Ammon's horn (tissue), 1 donor: ENCODE measurements at regions not wholly inside any gene's neighbourhood (a gene's known extent, or its start where the extent isn't known, plus 50 kb on each side); places are given as distances from the start of the nearest gene placed in this dataset.
A peak's percentile ranks its signal among the peaks of the same experiment; 100 is the strongest.

Experiments used
- DNase-seq: peaks from one replicate; pipeline ENCODE4 v3.0.0-alpha.2; 2016; ENCODE audit warnings: low spot score

DNA sequence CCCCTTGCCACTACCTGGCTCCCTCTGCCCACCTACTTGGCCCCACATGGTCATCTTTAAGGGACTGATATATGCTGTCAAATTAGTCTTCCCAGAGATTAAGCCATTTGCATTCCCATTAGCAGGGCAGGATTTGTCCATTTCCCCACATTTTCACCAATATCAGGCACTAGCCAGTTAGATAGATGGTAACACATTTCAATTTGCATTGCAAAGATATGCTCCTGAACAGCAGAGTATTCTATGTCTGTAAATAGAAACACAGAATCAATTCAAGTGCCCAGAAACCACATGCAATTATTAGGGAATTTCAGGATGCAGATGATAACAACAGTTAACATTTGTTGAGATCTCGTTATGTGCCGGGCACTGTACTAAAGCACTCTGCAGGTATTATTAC lies 92.6 kb upstream of the IL12B start:
- DNase-seq, result no peak

DNA sequence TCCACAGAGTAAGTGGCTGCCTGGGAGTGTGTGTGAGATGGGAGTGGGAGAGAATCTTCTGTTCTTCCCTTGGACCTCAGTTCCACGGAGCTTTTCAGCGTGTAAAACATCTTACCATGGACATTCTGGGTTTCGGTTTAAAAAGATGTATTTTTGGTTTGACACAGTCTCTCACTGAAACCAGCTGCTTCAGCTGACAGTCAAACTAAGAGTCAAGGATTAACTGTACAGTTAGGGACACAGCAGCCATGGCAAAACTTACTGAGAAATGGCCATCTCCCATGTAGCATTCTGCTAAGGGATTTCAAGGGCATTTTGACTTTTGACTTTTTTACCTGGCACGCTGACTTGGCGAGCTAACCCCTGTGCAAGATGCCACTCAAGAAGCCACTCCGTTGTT lies 93.8 kb upstream of the IL12B start:
- no peak for DNase-seq

DNA sequence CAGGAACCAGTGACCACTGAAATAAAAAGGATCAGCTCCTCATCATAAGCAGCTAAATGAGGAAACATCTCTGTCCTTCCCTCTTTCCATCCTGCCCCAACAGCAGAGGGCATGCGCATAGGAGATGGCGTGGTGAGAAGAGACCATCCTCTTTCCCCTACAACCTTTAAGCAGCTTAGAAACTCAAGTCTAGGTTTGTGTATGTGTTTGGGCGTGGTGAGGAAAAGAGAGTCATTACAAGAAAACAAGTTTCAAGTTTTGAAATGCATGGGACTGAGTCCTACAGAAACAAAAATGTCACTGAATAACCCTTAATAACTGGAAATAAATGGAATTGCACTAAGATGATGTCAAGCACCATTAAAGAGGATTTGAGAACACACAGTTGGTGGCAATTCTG lies 96.4 kb upstream of the IL12B start:
- DNase-seq, result no peak

DNA sequence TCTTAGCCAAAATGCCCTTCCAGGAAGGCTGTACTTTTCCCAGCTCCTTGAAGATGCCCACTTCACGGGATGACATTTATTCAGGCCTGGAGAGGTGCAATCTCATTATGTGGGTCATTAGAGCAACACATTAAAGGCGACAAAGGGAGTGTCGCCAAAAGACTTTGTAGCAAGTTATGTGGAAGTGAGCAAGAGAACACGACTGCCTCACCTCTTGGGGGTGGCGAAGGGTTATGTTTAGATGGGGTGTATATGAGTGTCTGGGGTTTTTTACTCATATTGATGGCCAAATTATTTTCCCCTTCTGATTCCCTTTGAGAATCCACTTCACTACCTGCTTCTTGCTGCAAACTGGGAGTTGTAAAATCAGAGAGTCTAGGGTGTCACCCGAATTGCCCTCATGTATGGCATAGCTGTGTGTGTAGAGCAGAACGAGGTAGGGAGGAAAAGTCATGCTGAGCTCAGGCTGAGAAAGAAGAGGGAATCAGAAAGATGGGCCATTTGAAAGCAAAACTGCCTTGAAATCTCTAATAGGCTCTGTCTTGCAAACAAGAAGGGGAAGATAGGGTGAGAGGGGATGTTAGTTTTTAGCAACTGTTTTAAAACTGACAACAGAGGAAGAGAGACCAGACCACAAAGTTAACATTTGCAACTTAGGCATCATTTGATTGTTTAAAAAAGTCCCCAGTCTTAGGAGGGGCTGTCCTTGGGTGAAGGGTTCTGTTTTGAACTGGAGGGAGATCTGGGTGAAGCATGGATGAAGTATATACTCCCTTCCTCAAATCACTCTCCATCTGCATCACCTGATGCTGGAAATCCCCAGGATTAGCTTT lies 97.1 kb upstream of the IL12B start:
- DNase-seq, result no peak

DNA sequence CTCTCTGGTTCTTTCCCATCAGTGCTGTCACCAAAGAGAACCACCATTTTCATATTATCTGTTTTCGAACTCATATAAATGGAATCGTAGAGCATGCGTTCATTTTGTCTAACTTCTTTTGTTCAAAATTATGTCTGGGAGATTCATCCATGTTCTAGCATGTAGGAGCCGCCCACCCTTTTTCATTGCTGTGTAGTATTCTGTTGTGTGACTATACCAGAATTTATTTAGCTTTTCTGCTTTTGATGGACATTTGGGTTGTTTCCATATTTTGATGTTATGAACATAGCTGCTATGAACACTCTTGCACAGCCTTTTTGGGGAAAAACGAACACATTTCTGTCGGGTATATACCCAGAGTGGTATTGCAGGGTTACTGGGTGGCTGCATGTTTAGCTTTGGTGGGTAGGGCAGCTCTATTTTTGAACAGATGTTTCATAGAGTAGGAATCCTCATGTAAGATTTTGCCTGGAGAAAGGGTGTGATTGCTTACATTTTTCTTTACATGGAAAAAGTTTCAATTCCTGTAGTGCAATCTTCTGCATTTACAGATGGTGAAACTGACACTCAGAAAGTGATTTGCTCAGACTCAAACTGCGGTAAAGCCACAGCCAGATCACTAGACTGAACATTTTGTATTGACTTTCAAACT lies 100.2 kb upstream of the IL12B start:
- DNase-seq, result no peak

DNA sequence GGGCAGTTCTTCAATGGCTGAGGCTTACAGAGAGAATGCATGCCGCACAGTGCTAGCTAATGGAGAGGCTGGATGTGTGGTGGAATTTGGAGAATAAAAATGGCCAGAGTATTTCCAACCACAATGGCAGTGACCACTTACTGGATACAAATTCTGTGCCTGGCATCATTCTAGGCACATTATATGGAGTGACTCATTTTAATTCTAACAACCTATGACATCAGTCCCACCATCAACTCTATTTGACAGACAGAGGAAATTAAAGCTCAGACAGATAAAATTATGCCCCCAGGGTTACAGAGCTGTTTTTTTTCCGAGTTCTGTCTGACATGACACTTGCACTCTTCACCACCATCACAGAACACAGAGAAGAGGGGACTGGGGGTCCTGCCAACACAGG lies 105.6 kb upstream of the IL12B start:
- no peak for DNase-seq

DNA sequence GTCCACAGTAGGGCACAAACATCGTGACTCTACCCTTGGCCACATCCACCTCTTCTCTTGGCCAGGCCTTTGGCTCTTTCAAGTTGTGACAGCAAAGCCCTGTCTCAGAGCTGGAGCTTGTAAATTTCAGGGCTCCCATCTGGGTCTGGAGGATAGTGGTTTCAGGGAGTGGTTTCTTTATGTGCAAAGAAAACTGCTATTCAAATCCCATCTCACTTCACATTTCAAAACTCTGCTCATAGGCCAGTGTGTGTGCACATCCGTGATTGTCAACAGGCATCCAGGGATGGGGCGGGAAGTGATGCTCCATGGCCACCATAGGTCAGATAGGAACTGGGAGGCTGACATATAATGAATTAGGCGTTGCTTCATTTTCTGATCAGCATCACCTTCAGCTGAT lies 107.8 kb upstream of the IL12B start:
- no peak for DNase-seq

DNA sequence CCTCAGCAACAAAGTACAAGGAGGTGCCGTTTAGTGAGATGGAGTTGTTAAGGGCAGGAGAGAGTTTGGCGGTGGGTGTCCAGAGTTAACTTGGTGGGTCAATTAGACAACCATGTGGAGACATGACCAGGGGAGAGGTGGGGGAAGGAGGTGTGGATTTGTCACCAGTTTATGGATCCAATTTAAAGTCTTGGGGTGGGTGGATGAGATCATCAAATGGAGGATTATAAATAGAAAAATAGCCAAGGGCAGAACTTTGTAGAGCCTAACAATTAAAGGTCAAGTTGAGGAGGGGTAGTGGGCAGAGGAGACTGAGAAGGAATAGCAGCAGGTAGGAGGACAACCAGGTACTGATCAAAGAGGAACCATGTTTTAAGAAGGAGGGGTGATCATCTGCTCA lies 108.7 kb upstream of the IL12B start:
- no peak for DNase-seq

DNA sequence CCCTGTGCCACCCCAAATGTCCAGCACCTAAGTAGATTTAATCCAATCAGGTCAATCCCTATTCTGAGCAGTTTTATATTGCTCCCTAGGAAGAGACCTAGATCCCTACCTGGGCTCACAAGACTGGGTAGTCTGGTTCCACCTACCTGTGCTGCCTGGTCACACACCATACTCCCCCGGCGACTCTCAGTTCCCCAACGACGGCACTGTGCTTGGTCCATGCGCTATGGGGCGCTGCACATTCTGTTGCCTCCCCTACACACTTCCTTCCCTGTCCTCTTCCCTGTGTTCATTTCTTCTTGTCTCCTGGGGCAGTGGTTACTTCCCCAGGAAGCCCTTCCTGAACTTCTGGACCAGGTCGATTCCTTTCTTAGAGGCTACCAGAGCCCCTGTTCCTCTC lies 109.9 kb upstream of the IL12B start:
- no peak for DNase-seq

DNA sequence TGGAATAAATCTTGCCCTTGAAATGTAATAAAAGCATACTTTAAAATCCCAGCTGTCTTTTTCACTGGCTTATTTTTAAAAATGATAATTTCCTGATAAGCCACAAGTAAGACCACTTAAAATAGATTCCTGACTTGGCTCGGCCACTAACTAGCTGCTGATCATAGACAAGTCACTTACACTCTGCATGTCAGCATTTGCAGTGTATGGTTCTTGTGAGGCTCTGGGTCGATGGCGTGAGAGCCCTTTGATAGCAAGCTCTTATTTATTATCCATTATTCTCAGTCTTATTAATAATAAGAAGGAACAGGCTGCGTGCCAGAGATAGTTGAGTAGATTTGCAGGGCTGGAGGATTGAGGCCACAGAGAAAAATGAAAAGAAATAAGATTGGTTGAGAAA lies 110.7 kb upstream of the IL12B start:
- no peak for DNase-seq

DNA sequence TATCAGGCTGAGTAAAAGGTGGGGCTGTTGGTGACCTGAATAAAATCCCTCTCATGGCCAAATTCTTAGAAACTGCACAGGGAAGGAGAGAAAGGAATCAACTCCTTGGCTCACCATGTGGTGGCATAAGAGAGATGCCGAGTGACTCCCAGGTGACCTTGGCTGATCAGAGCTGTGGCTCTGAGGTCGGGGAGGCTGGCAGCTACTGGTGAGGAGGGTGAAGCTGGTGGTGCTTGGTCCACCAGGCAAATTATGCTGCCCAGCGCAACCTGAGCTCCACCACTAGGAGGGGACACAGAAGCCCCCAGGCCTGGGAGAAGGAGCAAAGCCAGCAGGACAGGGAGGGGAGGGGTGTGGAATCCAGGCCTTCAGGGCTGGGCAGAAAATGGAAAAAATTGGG lies 111.2 kb upstream of the IL12B start:
- DNase-seq, result no peak

DNA sequence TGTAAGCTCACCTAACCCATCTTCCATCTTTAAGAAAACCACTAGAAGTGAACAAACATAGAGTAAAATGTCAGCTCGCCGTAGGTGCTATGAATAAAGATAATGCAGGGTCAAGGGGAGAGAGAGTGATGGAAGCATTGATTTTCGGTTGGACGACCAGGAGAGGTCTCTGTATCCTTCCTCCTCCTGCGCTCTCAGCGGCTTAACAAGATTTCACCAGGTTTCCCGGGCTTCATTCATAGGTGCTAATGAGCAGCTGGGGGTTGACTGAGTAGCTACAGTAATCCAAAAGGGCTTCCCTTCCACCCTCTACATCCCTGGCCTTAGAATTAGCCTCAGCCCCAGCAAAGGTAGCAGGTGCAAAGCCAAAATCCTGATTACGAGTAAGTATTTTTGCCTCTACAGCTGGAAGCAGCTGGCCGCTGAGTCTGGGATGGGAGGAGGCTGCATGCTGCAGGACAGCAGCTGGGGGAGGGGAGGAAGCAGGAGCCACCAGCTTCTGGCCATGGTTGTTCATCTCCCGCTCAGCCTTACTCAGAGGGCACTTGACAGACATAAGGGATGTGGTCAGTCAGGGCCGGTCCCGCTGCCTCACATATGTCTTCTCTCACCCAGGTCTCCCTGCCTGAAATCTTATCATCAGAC lies 112.0 kb upstream of the IL12B start:
- no peak for DNase-seq

DNA sequence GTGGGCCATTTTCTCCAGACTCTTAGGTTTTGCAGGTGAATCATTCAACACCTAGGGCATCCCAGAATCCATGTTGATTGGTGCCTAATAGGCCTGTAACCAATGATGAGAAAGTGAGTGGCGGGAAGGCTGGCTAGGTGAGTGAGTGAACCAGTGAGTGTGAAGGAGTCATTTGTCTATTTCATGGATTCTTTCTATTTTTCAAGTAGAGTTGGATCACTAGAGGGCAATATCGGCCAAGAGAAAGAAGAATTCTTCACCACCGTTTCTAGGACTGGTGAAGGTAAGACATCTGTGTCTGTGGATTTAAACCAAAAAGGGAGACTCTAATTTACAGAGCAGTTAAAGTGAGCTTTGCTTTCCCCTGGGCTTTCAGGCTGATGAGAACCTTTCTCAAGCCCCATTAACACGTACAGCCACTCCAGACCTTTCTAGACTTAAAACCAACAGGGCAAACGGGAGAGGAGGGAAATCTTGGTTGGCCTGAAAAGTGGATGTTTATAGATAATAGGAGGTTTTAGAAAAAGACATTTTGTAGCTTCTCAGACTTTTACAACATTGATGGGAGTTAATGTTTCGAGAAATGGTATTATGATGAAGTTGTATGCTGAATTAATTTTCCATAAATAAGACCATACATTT lies 114.3 kb upstream of the IL12B start:
- DNase-seq, result peak; percentile 51

DNA sequence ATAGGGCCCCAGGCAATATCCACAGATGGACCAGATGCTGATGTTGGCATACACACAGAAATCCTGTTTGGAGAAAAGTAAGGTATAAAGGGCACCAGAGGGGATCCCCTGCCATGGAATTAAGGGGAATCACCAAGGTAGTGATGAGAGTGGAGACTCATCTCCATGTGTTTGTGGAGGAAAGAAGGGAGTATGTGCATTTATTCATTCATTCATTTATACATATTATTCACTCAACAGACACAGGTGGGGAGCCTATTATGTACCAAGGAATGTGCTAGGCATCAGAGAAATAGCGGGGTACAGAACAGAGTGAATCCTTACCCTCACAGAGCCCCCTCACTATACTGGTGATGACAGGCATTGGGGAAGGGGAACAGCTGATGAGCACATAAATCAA lies 116.8 kb upstream of the IL12B start:
- no peak for DNase-seq

DNA sequence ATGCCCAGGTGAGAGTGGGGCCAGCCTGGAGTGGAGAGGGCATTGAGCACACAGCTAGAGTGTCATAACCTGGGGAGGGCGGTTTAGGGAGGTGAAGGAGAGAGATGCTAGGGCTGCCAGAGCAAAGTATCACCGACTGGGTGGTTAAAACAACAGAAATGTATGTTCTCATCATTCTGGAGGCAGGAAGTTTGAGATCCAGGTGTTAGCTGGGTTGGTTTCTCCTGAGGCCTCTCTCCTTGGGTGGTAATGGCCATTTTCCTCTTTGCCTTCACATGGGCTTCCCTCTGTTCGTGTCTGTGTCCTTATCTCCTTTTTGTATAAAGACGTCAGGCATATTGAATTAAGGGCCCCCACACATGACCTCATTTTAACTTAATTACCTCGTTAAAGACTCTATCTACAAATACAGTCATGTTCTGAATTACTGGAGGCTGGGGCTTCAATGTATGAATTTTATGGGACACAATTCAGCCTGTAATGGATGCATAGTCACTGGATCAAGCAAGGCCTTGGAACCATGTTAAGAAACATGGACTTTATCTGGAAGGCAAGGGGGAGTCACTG lies 118.6 kb upstream of the IL12B start:
- no peak for DNase-seq

DNA sequence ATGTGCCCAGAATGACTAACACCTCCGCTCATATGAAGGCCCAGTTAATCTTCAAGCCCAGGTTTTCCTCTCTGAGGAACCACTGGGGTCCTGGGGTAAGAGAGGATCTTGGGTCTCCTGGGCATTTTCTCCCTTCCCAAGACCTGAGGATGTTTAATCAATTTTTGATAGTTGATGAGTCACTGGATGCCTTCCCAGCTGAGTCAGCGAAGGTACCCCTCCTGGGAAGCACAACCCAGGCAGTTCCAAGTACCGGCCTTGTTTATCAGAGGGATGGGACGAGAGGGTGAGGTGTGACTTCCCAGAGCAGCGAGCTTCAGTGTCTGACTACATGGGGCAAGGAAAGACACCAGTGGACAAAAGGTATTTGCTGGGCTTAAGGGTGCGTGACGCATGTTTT lies 119.6 kb upstream of the IL12B start:
- DNase-seq, result no peak

DNA sequence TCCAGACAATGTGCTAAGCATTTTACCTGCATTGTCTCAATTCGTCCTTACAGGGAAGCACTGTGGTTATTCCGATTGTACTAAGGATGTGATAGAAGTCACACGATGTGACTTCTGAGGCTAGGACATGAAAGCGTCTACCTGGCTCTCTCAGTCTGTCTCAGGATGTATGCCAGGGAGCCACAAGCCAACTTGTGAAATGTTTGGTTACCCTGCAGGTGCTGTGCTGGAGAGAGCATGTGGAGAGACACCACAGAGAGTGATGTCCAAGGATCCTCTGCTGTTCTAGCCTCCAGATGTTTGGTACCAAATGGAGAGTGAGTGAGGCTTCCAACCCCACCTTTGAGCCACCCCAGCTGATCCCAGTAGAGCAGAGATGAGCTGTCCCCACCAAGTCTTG lies 120.1 kb upstream of the IL12B start:
- DNase-seq, result no peak

DNA sequence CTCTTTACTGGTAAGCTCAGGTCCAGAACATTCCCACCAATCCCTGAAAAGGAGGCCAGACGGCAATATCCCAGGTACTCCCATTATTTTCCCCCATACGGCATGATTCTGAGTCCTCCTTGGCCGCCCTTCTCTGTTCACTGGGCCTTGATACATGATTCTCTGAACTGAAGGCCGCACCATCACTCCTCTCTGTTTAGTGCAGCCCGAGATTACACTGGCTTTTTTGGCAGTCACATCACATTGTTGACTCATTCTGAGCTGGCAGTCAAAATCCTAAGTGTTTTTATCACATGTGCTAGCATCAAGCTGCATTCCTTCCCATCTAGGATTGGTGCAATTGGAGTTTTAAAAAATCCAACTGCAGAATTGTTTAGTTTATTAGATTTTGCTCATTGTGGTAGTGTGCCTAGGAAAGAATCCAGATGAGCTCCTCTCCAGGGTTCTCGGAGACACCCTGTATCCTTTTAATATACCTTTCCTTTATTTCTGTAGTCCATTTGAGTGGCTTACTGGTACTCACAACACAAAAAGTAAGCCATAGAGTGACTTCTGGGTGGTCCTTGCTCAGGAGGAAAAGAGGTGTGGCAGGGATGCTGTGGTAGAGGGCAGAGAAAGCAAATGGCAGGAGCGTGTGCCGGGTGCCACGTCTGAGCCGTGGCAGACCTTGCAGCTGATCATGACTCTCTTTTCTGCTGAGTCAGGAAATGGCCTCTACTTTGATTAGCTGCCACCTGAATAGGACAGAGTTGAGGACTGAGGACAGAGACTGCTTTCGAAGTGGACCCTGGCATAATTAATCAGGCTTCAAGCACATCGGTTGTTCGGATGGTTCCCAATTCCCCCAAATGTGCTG lies 121.1 kb upstream of the IL12B start:
- DNase-seq, result peak; percentile 74

DNA sequence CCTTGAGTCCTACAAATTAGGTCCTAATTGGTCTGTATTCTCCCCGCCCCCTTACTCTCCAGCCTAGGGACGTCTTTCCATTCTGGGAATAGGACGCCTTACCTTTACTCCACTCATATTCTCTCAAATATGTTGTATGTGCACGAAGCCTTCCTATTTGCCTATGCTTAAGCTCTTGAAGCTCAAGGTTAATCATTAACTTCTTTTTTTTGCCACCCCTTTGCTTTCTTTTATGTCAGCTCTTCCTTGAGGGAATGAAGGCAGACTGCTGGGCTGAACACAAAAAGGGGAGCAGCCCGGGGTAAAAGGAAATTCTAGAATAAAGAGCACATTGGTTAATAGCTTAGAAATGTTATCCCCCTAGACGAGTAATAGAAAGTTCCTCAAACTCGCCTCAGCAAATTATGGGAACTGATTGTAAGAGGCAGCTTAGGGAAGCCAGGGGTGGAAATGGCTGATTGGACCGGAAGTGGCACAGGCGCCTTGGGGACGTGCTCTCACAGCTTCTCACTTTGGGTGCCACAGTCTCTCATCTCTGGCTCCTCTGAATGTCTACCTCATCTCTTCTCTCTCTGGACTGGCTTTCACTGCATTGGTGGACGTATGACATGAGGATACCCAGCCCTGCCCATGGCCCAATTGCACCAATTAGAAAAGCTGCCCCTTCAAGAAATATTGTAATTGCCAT lies 122.3 kb upstream of the IL12B start:
- no peak for DNase-seq

DNA sequence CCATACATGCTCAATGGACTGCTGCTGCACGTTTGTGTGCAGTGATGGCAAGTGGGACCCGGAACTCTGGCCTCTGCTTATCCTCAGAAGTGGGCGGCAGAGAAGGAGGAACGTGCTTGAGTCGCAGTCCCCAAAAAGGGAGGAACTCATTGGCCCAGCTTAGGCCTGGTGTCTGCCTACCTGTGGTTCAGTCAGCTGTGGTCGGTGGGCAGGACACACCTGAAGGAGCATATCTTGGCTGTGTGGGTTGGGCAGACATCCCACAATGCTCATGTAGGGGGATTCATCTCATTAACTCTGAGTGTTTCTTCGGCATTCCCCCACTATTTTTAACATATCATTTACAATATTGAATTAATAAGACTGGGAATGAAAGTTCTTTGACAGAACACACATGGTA lies 122.9 kb upstream of the IL12B start:
- DNase-seq, result no peak

DNA sequence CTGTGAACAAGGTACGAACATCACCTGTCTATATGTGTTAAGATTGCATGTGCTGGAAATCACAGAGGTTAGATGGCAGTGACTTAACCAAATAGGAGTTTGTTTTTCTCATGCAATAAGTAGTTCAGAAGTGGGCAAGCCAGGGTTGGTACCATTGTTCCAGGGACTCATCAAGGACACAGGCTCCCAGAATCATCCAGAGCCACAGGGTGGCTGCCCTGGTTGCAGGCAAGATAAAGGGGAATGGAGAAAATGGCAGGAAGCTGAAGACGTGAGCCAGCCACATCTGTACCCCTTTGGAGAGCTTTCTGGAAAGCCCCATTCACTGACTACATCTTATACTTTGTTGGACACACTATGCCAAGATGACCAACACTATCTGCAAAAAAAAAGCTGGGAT lies 126.0 kb upstream of the IL12B start:
- DNase-seq, result no peak
